WTC11 (cell line): ENCODE measurements at regions not wholly inside any gene's neighbourhood (a gene's known extent, or its start where the extent isn't known, plus 50 kb on each side); places are given as distances from the start of the nearest gene placed in this dataset.

Source experiments
- ATAC-seq: fragments of 200-7000 bp; cut with Tn5 transposase; 2 replicates; pipeline ENCODE4 v1.10.0; 2021; ENCODE audit warnings: mild to moderate bottlenecking, moderate library complexity
- CTCF ChIA-PET: fragments of 300-600 bp; sonication (Branson Sonifier 250); formaldehyde crosslinking; loops from one replicate; lab custom pipeline; 2021; ENCODE audit warnings: antibody characterized with exemption; lab: Charles Lee
- POLR2A ChIA-PET: fragments of 350-600 bp; sonication (Branson Sonifier 250); formaldehyde crosslinking; loops from one replicate; lab custom pipeline; 2021; ENCODE audit warnings: antibody characterized with exemption; lab: Charles Lee
- DNase-seq: peaks from one replicate; pipeline ENCODE4 v3.0.0; 2021; ENCODE audit warnings: low spot score
- H3K27ac Mint-ChIP-seq: 2 replicates; pipeline ENCODE4 v1.8.0; 2021; ENCODE audit warnings: mixed read lengths
- H3K27me3 Mint-ChIP-seq: 2 replicates; pipeline ENCODE4 v1.8.0; 2021; ENCODE audit warnings: low read depth, mild to moderate bottlenecking, moderate library complexity, mixed read lengths
- H3K36me3 Mint-ChIP-seq: 2 replicates; pipeline ENCODE4 v1.8.0; 2021; ENCODE audit warnings: mixed read lengths
- H3K4me1 Mint-ChIP-seq: 2 replicates; pipeline ENCODE4 v1.8.0; 2022; ENCODE audit warnings: mixed read lengths
- H3K4me3 Mint-ChIP-seq: 2 replicates; pipeline ENCODE4 v1.8.0; 2021; ENCODE audit warnings: mild to moderate bottlenecking, moderate library complexity, mixed read lengths
- H3K9me3 Mint-ChIP-seq: 2 replicates; pipeline ENCODE4 v1.8.0; 2021; ENCODE audit warnings: mixed read lengths
- ATF3 ChIP-seq: sonication (generic); formaldehyde crosslinking; conservative IDR thresholded peaks from 2 replicates; pipeline ENCODE4 v1.8.1; 2022; ENCODE audit warnings: mild to moderate bottlenecking, missing genetic modification reagents
- CBFB ChIP-seq: sonication (generic); formaldehyde crosslinking; IDR thresholded peaks from 2 replicates; pipeline ENCODE4 v1.8.1; 2022; ENCODE audit warnings: mild to moderate bottlenecking, low read depth, missing genetic modification reagents
- CREM ChIP-seq: sonication (generic); formaldehyde crosslinking; IDR thresholded peaks from 2 replicates; pipeline ENCODE4 v1.8.1; 2022; ENCODE audit warnings: mild to moderate bottlenecking, missing genetic modification reagents, moderate library complexity
- CTCF ChIP-seq: fragments of 200-600 bp; IDR thresholded peaks from 2 replicates; pipeline ENCODE4 v1.8.0; 2022; ENCODE audit warnings: antibody characterized with exemption
- FOXJ3 ChIP-seq: sonication (generic); formaldehyde crosslinking; IDR thresholded peaks from 2 replicates; pipeline ENCODE4 v1.9.0; 2021; ENCODE audit warnings: missing genetic modification reagents, mild to moderate bottlenecking, borderline replicate concordance
- FOXP4 ChIP-seq: sonication (generic); formaldehyde crosslinking; IDR thresholded peaks from 2 replicates; pipeline ENCODE4 v1.8.0; 2022; ENCODE audit warnings: mild to moderate bottlenecking, missing genetic modification reagents
- HMGA2 ChIP-seq: fragments of 250-450 bp; sonication (Bioruptor Pico); IDR thresholded peaks from 2 replicates; pipeline ENCODE4 v1.4.0; 2021; ENCODE audit warnings: mild to moderate bottlenecking, moderate library complexity
- IRF2 ChIP-seq: sonication (generic); formaldehyde crosslinking; IDR thresholded peaks from 2 replicates; pipeline ENCODE4 v1.8.0; 2022; ENCODE audit warnings: low read depth, missing genetic modification reagents, borderline replicate concordance
- JUN ChIP-seq: sonication (generic); formaldehyde crosslinking; IDR thresholded peaks from 2 replicates; pipeline ENCODE4 v1.8.0; 2023; ENCODE audit warnings: mild to moderate bottlenecking, missing genetic modification reagents
- OVOL2 ChIP-seq: fragments of 250-450 bp; sonication (Bioruptor Pico); IDR thresholded peaks from 2 replicates; pipeline ENCODE4 v1.9.0; 2021; ENCODE audit warnings: mild to moderate bottlenecking, borderline replicate concordance
- PREB ChIP-seq: sonication (generic); formaldehyde crosslinking; IDR thresholded peaks from 2 replicates; pipeline ENCODE4 v1.8.1; 2022; ENCODE audit warnings: mild to moderate bottlenecking, missing genetic modification reagents, moderate library complexity, borderline replicate concordance
- SMAD3 ChIP-seq: sonication (generic); formaldehyde crosslinking; IDR thresholded peaks from 2 replicates; pipeline ENCODE4 v1.8.0; 2022; ENCODE audit warnings: missing genetic modification reagents, mild to moderate bottlenecking, borderline replicate concordance
- SP1 ChIP-seq: sonication (generic); formaldehyde crosslinking; conservative IDR thresholded peaks from 2 replicates; pipeline ENCODE4 v1.8.1; 2022; ENCODE audit warnings: missing genetic modification reagents
- STAT6 ChIP-seq: sonication (generic); formaldehyde crosslinking; conservative IDR thresholded peaks from 2 replicates; pipeline ENCODE4 v1.8.1; 2023; ENCODE audit warnings: mild to moderate bottlenecking, low read depth, missing genetic modification reagents, moderate library complexity
- TEAD4 ChIP-seq: sonication (generic); formaldehyde crosslinking; IDR thresholded peaks from 2 replicates; pipeline ENCODE4 v1.8.0; 2022; ENCODE audit warnings: mild to moderate bottlenecking, missing genetic modification reagents
- TP53 ChIP-seq: sonication (generic); formaldehyde crosslinking; IDR thresholded peaks from 2 replicates; pipeline ENCODE4 v1.8.1; 2023; ENCODE audit warnings: mild to moderate bottlenecking, missing genetic modification reagents
- USF1 ChIP-seq: sonication (generic); formaldehyde crosslinking; IDR thresholded peaks from 2 replicates; pipeline ENCODE4 v1.8.0; 2022; ENCODE audit warnings: mild to moderate bottlenecking, missing genetic modification reagents
- ZNF396 ChIP-seq: fragments of 250-450 bp; sonication (Bioruptor Pico); IDR thresholded peaks from 2 replicates; pipeline ENCODE4 v1.8.0; 2021; ENCODE audit warnings: mild to moderate bottlenecking, moderate library complexity, borderline replicate concordance
- ZNF671 ChIP-seq: fragments of 250-450 bp; sonication (Bioruptor Pico); IDR thresholded peaks from 2 replicates; pipeline ENCODE4 v1.8.0; 2021; ENCODE audit warnings: mild to moderate bottlenecking

GRCh38 chr11:79564288-79564925, 123.6 kb upstream of the TENM4 start:
- POLR2A ChIA-PET, result no interaction called here
- H3K9me3 Mint-ChIP-seq, result 0 out of 2 replicates have a peak, but pooled peaks cover 3% of the 10 kb centered on the region

GRCh38 chr11:79561496-79561895, 120.7 kb upstream of the TENM4 start:
- Mint-ChIP-seq H3K4me3 (no peak overlapping the region), H3K27me3 (no peaks in the 10 kb centered on the region), H3K9me3 (peaks cover 3% of the 10 kb centered on the region; the same call in 1 of the 2 replicates), H3K27ac (no peak overlapping the region), H3K4me1 (no peaks in the 10 kb centered on the region), H3K36me3 (no peaks in the 10 kb centered on the region; the same call in 1 of the 2 replicates)
- ATAC-seq, result no peak
- CTCF ChIA-PET, result no interaction called here
- POLR2A ChIA-PET, result interaction anchor here (0.5 kb wide), 1 partner anchor 1488 kb away, joined by 3 read pairs; no protein-coding TSS in a partner anchor
- no peak for DNase-seq
- TF ChIP-seq FOXP4 (CRISPR knock-in tag), result no peak
- TF ChIP-seq ZNF396, result no peak
- no peak for TF ChIP-seq IRF2
- no peak for TF ChIP-seq SMAD3 (CRISPR knock-in tag)
- TF ChIP-seq CBFB (CRISPR knock-in tag), result no peak
- no peak for TF ChIP-seq ATF3 (CRISPR knock-in tag)
- no peak for TF ChIP-seq SP1 (CRISPR knock-in tag)
- TF ChIP-seq FOXJ3, result no peak
- TF ChIP-seq TP53 (CRISPR knock-in tag), result no peak

More at GRCh38 chr11:79564288-79564925, 123.6 kb upstream of the TENM4 start:
- Mint-ChIP-seq H3K4me3 (no peak overlapping the region), H3K27ac (no peak overlapping the region), H3K27me3 (peaks cover 4% of the 10 kb centered on the region; the same call in 1 of the 2 replicates), H3K36me3 (no peaks in the 10 kb centered on the region)
- DNase-seq, result no peak
- CTCF ChIA-PET, result no interaction called here
- no peak for TF ChIP-seq USF1
- no peak for TF ChIP-seq STAT6 (CRISPR knock-in tag)
- TF ChIP-seq JUN (CRISPR knock-in tag), result no peak
- no peak for TF ChIP-seq OVOL2
- no peak for TF ChIP-seq CBFB (CRISPR knock-in tag)
- no peak for TF ChIP-seq TEAD4 (CRISPR knock-in tag)
- no peak for TF ChIP-seq CREM (CRISPR knock-in tag)
- TF ChIP-seq SP1 (CRISPR knock-in tag), result no peak
- TF ChIP-seq ZNF671, result no peak
- no peak for TF ChIP-seq CTCF
- no peak for TF ChIP-seq PREB
- no peak for TF ChIP-seq HMGA2 (CRISPR knock-in tag)
- TF ChIP-seq, all 79 proteins: peak for 0
- ATAC-seq, result no peak
- no peaks in the 10 kb centered on the region for H3K4me1 Mint-ChIP-seq
